Left ventricle myocardium inferior (tissue), 1 donor: ENCODE measurements at regions not wholly inside any gene's neighbourhood (a gene's known extent, or its start where the extent isn't known, plus 50 kb on each side); places are given as distances from the start of the nearest gene placed in this dataset.

Source experiments
- DNase-seq: peaks from one replicate; pipeline ENCODE4 v3.0.0-alpha.2; 2020
- H3K27ac ChIP-seq: fragments of 200-600 bp; replicated peaks from 2 replicates; pipeline ENCODE4 v1.8.0; 2021
- H3K27me3 ChIP-seq: fragments of 200-600 bp; 2 replicates; pipeline ENCODE4 v1.8.0; 2021; ENCODE audit warnings: low read depth
- H3K36me3 ChIP-seq: fragments of 200-600 bp; 2 replicates; pipeline ENCODE4 v1.8.0; 2021
- H3K4me1 ChIP-seq: fragments of 200-600 bp; 2 replicates; pipeline ENCODE4 v1.8.0; 2021
- H3K4me3 ChIP-seq: fragments of 200-600 bp; 2 replicates; pipeline ENCODE4 v1.8.0; 2021; ENCODE audit warnings: mild to moderate bottlenecking, moderate library complexity
- H3K9me3 ChIP-seq: fragments of 200-600 bp; replicated peaks from 2 replicates; pipeline ENCODE4 v1.8.0; 2021
- CTCF ChIP-seq: fragments of 200-600 bp; IDR thresholded peaks from 2 replicates; pipeline ENCODE4 v1.8.0; 2021; ENCODE audit warnings: antibody characterized with exemption, mild to moderate bottlenecking, borderline replicate concordance
- intact Hi-C: fragments of 100-400 bp; cut with micrococcal nuclease; formaldehyde crosslinking; loops from one replicate; pipeline ENCODE4 v1.11.0; 2022
- donor health status: DM: no; HTN: yes; CAD: no; lungs with severe emphysema.

DNA sequence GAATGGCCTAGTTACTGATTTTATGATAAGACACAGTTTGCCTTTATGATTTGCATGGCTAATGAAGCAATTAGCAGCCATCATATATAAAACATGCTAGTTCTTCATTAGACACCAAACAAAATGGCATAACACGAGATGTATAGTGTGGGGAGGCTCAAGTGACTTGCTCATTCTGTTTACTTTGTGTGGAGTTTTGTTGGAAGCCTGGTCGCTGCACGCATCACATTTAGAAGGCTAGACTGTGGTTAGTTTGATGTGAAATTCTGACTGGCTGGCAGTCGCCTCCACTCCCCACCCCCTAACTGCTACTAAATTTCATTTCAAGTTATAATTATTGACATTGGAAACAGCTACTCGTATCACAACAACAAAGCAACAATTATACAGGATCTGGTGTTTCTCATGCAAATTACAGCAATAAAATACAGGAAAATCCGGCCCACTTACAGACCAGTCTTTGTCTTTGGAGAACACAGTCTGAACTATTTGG lies 356.1 kb downstream of the LMO4 start:
- no peaks in the 10 kb centered on the region for H3K36me3 ChIP-seq
- H3K27ac ChIP-seq = peak overlapping the region; percentile 66
- no peak for DNase-seq
- no peak for TF ChIP-seq CTCF
- H3K27me3 ChIP-seq = no peaks in the 10 kb centered on the region
- peaks cover 21% of the 10 kb centered on the region for H3K4me1 ChIP-seq
- intact Hi-C loops = no loop called here
- peak overlapping the region; percentile 66 for H3K4me3 ChIP-seq
- peaks cover 2% of the 10 kb centered on the region for H3K9me3 ChIP-seq

DNA sequence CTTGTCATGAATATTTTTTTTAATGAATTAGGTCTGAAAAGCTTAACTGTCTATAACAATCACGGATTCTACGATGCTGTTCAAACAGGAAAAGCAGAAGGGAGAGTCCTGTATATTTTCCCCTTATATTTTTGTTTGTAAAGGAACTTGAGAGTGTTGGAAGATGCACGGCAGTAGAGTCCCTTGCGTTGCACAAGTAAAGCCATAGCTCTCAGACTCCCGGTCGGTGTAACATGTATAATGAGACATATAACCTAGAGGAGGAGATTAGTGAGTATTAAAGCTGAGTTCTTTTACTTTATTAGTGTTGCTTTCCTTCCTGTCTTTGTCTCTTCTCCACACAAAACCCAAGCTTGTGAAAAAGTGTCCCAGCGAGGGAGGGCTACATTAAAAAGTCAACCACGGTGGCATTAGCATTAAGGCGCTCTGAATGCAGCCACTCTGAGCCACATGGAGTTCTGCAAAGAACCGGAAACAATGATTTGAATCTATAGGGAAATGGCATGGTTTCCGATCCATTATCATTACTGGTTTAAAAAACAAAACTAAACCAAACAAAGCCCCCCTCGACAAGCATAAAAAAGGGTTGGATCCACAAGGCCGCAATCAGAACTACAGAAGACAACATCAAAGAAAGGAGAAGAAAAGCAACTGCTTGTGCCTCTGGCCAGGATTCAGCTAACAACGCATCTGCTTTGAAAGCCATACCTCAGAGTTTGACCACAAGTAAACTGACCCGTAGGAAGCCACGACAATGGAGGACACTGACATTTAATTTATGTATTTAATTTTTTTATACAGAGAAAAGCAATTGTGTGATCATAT lies 356.8 kb downstream of the LMO4 start:
- no peak for DNase-seq
- intact Hi-C loops = no loop called here
- Histone ChIP-seq H3K4me3 (peak overlapping the region; percentile 66), H3K27ac (peak overlapping the region; percentile 66), H3K9me3 (no peaks in the 10 kb centered on the region), H3K36me3 (no peaks in the 10 kb centered on the region), H3K4me1 (peaks cover 21% of the 10 kb centered on the region), H3K27me3 (no peaks in the 10 kb centered on the region)
- TF ChIP-seq CTCF = no peak

DNA sequence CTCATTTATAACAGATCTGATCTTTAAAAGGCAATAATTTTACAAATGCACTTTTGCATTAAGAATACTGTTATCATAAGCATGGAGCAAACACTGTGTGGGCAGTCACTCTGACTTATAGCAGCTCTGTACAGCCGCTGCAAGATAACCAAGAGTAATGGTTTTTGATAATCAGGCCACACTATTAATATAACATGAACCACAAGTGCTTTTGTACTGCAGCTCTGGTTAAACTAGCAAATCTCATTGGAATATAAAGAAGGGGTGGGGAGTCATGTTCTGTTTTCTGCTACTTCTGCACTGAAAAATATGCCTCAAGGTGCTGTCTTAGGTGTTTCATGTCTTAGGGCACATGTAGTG lies 357.4 kb downstream of the LMO4 start:
- intact Hi-C loops = no loop called here
- no peak overlapping the region for H3K27ac ChIP-seq
- no peak for TF ChIP-seq CTCF

DNA sequence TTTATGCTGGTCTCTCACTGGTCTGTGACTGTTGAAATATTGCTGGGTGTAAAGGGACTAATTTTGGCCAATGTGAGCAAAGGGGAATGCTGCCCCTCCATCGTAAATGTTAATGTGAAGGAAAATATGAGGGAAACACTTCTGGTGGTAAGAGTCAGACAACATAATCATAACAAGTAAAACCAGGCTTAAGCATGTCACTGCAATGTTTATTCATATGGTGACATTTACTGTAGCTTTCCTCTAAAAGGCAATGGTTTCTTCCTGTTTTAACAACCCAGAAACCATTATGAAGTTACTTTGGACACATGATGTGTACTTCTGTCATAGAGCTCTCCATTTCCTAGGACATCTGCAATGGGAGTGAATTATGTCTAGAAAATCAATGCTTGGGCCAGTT lies 358.0 kb downstream of the LMO4 start:
- intact Hi-C loops = no loop called here
- H3K27ac ChIP-seq = no peak overlapping the region

More for the DNA sequence above, 357.4 kb downstream of the LMO4 start:
- Histone ChIP-seq H3K36me3 (no peaks in the 10 kb centered on the region), H3K9me3 (no peaks in the 10 kb centered on the region), H3K4me3 (no peak overlapping the region), H3K4me1 (peaks cover 21% of the 10 kb centered on the region), H3K27me3 (no peaks in the 10 kb centered on the region)
- DNase-seq = no peak

DNA sequence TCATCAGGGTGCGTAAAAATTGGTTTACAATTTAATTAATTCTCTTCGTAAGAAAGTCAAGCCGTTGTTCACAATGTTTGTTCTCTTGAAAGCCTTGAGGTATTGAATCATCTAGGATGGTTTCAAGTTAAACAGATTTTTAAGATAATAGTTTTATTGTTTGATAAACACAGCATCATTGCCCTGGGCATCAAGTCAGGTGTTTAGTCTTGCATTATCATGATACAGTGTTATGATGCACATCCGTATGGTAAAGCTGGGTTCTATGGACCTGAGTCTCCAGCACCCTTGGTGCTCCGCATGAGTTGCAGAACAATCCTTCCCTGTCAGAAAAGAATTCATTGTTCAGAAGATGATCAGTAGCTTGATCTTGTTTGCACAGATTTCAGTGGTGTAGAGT lies 359.5 kb downstream of the LMO4 start:
- no peak for TF ChIP-seq CTCF
- Histone ChIP-seq H3K36me3 (no peaks in the 10 kb centered on the region), H3K4me3 (no peak overlapping the region), H3K27me3 (no peaks in the 10 kb centered on the region), H3K27ac (no peak overlapping the region), H3K9me3 (no peaks in the 10 kb centered on the region), H3K4me1 (peaks cover 21% of the 10 kb centered on the region)
- DNase-seq = no peak
- intact Hi-C loops = no loop called here

More for the DNA sequence above, 358.0 kb downstream of the LMO4 start:
- Histone ChIP-seq H3K36me3 (no peaks in the 10 kb centered on the region), H3K9me3 (no peaks in the 10 kb centered on the region), H3K27me3 (no peaks in the 10 kb centered on the region), H3K4me1 (peaks cover 21% of the 10 kb centered on the region), H3K4me3 (no peak overlapping the region)
- no peak for TF ChIP-seq CTCF
- no peak for DNase-seq
